HCT116 (cell line): ENCODE measurements at regions not wholly inside any gene's neighbourhood (a gene's known extent, or its start where the extent isn't known, plus 50 kb on each side); places are given as distances from the start of the nearest gene placed in this dataset.

Experiments
- ATAC-seq: fragments of 200-7000 bp; cut with Tn5 transposase; 2 replicates; pipeline ENCODE4 v1.9.1; 2020; ENCODE audit warnings: mild to moderate bottlenecking, moderate library complexity
- BruUV-seq: library from RNA; stranded (reverse); fragments of 400-500 nt; replicated peaks from 2 replicates; lab custom pipeline; 2021; lab: Mats Ljungman, UMichigan
- CTCF ChIA-PET: fragments of 300-600 bp; sonication (Branson Sonifier 250); formaldehyde crosslinking; loops from one replicate; lab custom pipeline; 2021; ENCODE audit warnings: antibody characterized with exemption; lab: Charles Lee
- POLR2A ChIA-PET: fragments of 300-600, 350-600 bp; sonication (Branson Sonifier 250); formaldehyde crosslinking; loops from one replicate; lab custom pipeline; 2021; ENCODE audit warnings: antibody characterized with exemption; lab: Charles Lee
- RAD21 ChIA-PET, 2 experiments: fragments of 300-600 bp; sonication (Branson Sonifier 250); formaldehyde crosslinking; loops; one replicate each; lab custom pipeline; 2023; ENCODE audit warnings: low total read pairs in 2 of 2; ENCODE audit not compliant: uncharacterized antibody in 2 of 2, unreplicated experiment in 2 of 2, low non-redundant PET in 1 of 2; lab: Charles Lee
- DNase-seq: peaks from one replicate; pipeline ENCODE4 v3.0.0-alpha.2; 2010; ENCODE audit warnings: low read depth, low spot score
- H2AFZ ChIP-seq: fragments of 200-600 bp; shearing (Covaris generic), sonication (generic); 2 replicates; pipeline ENCODE4 v1.6.1; 2017; ENCODE audit warnings: low read depth, mixed run types, mixed read lengths, antibody characterized with exemption, low read length; ENCODE audit not compliant: poor library complexity, severe bottlenecking
- H3K27ac ChIP-seq: 2 replicates; pipeline ENCODE4 v1.5.1; 2012; ENCODE audit warnings: low read depth, low read length
- H3K27me3 ChIP-seq: fragments of 200-600 bp; sonication (generic); 2 replicates; pipeline ENCODE4 v1.6.1; 2016; ENCODE audit warnings: mixed run types, low read length, mixed read lengths; ENCODE audit not compliant: insufficient read depth
- H3K36me3 ChIP-seq, 2 experiments: fragments of 200-500 bp in 1 of 2; fragments of 200-600 bp in 1 of 2; sonication (Bioruptor generic) in 1 of 2; sonication (generic) in 1 of 2; 2 replicates each; pipeline versions ENCODE4 v1.5.1 to v1.6.1; 2014 to 2016; ENCODE audit warnings: low read length in 2 of 2, inconsistent platforms in 1 of 2, mixed read lengths in 1 of 2, mixed run types in 1 of 2; ENCODE audit not compliant: insufficient read depth in 2 of 2, control insufficient read depth in 1 of 2
- H3K4me1 ChIP-seq, 2 experiments: fragments of 200-600 bp in 1 of 2; sonication (generic) in 1 of 2; 2 replicates each; pipeline versions ENCODE4 v1.5.1 to v1.6.1; 2012 to 2017; ENCODE audit warnings: low read length in 2 of 2, inconsistent platforms in 1 of 2, mild to moderate bottlenecking in 1 of 2, mixed read lengths in 1 of 2, mixed run types in 1 of 2, moderate library complexity in 1 of 2; ENCODE audit not compliant: insufficient read depth in 2 of 2, control insufficient read depth in 1 of 2
- H3K4me2 ChIP-seq: fragments of 200-600 bp; sonication (generic); 2 replicates; pipeline ENCODE4 v1.6.1; 2017; ENCODE audit warnings: mixed run types, low read length, mixed read lengths
- H3K4me3 ChIP-seq, 2 experiments: fragments of 200-600 bp in 1 of 2; sonication (generic) in 1 of 2; replicated peaks in 1 of 2; 2 replicates each; pipeline ENCODE4 v1.5.1; 2011 to 2016; ENCODE audit warnings: low read length in 2 of 2, control low read depth in 1 of 2, low read depth in 1 of 2, mild to moderate bottlenecking in 1 of 2, mixed read lengths in 1 of 2, mixed run types in 1 of 2
- H3K79me2 ChIP-seq: fragments of 200-600 bp; sonication (generic); 2 replicates; pipeline ENCODE4 v1.6.1; 2017; ENCODE audit warnings: mild to moderate bottlenecking, mixed run types, low read length, moderate library complexity, mixed read lengths; ENCODE audit not compliant: insufficient read depth
- H3K9ac ChIP-seq: fragments of 200-600 bp; sonication (generic); 2 replicates; pipeline ENCODE4 v1.6.1; 2016; ENCODE audit warnings: low read length, mixed read lengths
- H3K9me2 ChIP-seq: fragments of 200-600 bp; sonication (generic), shearing (Covaris generic); 2 replicates; pipeline ENCODE4 v1.6.1; 2017; ENCODE audit warnings: mixed run types, mild to moderate bottlenecking, moderate library complexity; ENCODE audit not compliant: insufficient read depth
- H3K9me3 ChIP-seq, 2 experiments: fragments of 200-500 bp in 1 of 2; fragments of 200-600 bp in 1 of 2; sonication (Bioruptor generic) in 1 of 2; sonication (generic) in 1 of 2; 2 replicates each; pipeline ENCODE4 v1.6.1; 2014 to 2017; ENCODE audit warnings: low read length in 2 of 2, mixed read lengths in 2 of 2, inconsistent platforms in 1 of 2, low read depth in 1 of 2, mild to moderate bottlenecking in 1 of 2, mixed run types in 1 of 2, moderate library complexity in 1 of 2; ENCODE audit not compliant: control insufficient read depth in 1 of 2, insufficient read depth in 1 of 2
- H4K20me1 ChIP-seq: fragments of 200-600 bp; sonication (generic), shearing (Covaris generic); 2 replicates; pipeline ENCODE4 v1.6.1; 2017; ENCODE audit warnings: mixed run types, mild to moderate bottlenecking, moderate library complexity; ENCODE audit not compliant: insufficient read depth
- CEBPB ChIP-seq: IDR thresholded peaks from 2 replicates; pipeline ENCODE4 v1.6.1; 2012; ENCODE audit warnings: low read depth
- ELF1 ChIP-seq: IDR thresholded peaks from 2 replicates; pipeline ENCODE4 v1.6.1; 2012; ENCODE audit warnings: low read depth, borderline replicate concordance
- EZH2phosphoT487 ChIP-seq: fragments of 200-600 bp; IDR thresholded peaks from 2 replicates; pipeline ENCODE4 v1.6.1; 2018; ENCODE audit warnings: antibody characterized with exemption, borderline replicate concordance
- FOSL1 ChIP-seq: IDR thresholded peaks from 2 replicates; pipeline ENCODE4 v1.6.1; 2012; ENCODE audit warnings: low read depth
- JUND ChIP-seq: IDR thresholded peaks from 2 replicates; pipeline ENCODE4 v1.6.1; 2012
- POLR2A ChIP-seq: IDR thresholded peaks from 2 replicates; pipeline ENCODE4 v1.7.0; 2011; ENCODE audit warnings: borderline replicate concordance; ENCODE audit not compliant: insufficient read depth, insufficient read length; ENCODE audit errors: extremely low read depth
- RAD21 ChIP-seq: IDR thresholded peaks from 2 replicates; pipeline ENCODE4 v1.6.1; 2012; ENCODE audit warnings: low read depth, mild to moderate bottlenecking
- SIN3A ChIP-seq: IDR thresholded peaks from 2 replicates; pipeline ENCODE4 v1.6.1; 2012; ENCODE audit warnings: low read depth
- SP1 ChIP-seq: IDR thresholded peaks from 2 replicates; pipeline ENCODE4 v1.6.1; 2012; ENCODE audit warnings: low read depth
- TCF7L2 ChIP-seq: IDR thresholded peaks from 2 replicates; pipeline ENCODE4 v1.7.0; 2011; ENCODE audit warnings: borderline replicate concordance, inconsistent platforms; ENCODE audit not compliant: insufficient read depth, insufficient read length; ENCODE audit errors: extremely low read depth
- YY1 ChIP-seq: IDR thresholded peaks from 2 replicates; pipeline ENCODE4 v1.6.1; 2011; ENCODE audit warnings: low read length, low read depth, moderate library complexity, mild to moderate bottlenecking; ENCODE audit not compliant: insufficient replicate concordance; ENCODE audit errors: extremely low read depth
- ZFX ChIP-seq: fragments of 450-650 bp; IDR thresholded peaks from 2 replicates; pipeline ENCODE4 v1.6.1; 2017
- ZNF274 ChIP-seq: fragments of 200-500 bp; sonication (Bioruptor generic); IDR thresholded peaks from 2 replicates; pipeline ENCODE4 v1.6.1; 2014; ENCODE audit warnings: mild to moderate bottlenecking, low read depth, low read length, inconsistent platforms
- intact Hi-C: fragments of 100-400 bp; cut with micrococcal nuclease; formaldehyde crosslinking; loops from 2 replicates; pipeline ENCODE4 v1.10.0; 2022
- TF ChIP-seq, protein P1 (sequence below): IDR thresholded peaks from 2 replicates; pipeline ENCODE4 v1.6.1; 2011; ENCODE audit warnings: mild to moderate bottlenecking, low read length, moderate library complexity; ENCODE audit not compliant: insufficient replicate concordance; ENCODE audit errors: extremely low read depth
- TF ChIP-seq, protein P2 (sequence below): IDR thresholded peaks from 2 replicates; pipeline ENCODE4 v1.6.1; 2012

DNA sequence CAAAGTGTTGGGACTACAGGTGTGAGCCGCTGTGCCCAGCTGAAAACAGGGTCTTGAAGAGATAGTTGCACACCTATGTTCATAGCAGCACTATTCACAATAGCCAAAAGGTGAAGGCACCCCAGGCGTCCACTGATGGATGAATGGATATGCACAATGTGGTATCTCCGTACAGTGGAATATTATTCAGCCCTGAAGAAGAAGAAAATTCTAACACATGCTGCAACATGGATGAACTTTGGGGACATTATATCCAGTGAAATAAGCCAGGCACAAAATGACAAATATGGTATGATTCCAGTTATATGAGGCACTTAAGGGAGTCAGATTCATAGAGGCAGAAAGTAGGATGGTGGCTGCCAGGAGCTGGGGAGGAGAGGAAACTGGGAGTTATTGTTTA lies 137.6 kb upstream of the WNT4 start:
- H2AFZ ChIP-seq = no peak overlapping the region
- ChIA-PET CTCF (no interaction called here), RAD21 (no interaction called here), POLR2A (no interaction called here)
- ATAC-seq (no peak), DNase-seq (no peak)
- H3K36me3 ChIP-seq = no peaks in the 10 kb centered on the region
- no peaks in the 10 kb centered on the region for H3K79me2 ChIP-seq
- peaks cover 2 to 3% of the 10 kb centered on the region in 2 experiments; a peak in 2 of 4 replicates for H3K4me1 ChIP-seq
- H3K27ac ChIP-seq = no peak overlapping the region
- H3K9me2 ChIP-seq = no peaks in the 10 kb centered on the region
- no peak overlapping the region for H3K4me2 ChIP-seq
- H3K9ac ChIP-seq = no peak overlapping the region
- H3K4me3 ChIP-seq = no peak overlapping the region
- TF ChIP-seq ZNF274 (no peak), FOSL1 (no peak), RAD21 (no peak), POLR2A (no peak), SP1 (no peak), CEBPB (no peak)
- TF ChIP-seq, protein P1, sequence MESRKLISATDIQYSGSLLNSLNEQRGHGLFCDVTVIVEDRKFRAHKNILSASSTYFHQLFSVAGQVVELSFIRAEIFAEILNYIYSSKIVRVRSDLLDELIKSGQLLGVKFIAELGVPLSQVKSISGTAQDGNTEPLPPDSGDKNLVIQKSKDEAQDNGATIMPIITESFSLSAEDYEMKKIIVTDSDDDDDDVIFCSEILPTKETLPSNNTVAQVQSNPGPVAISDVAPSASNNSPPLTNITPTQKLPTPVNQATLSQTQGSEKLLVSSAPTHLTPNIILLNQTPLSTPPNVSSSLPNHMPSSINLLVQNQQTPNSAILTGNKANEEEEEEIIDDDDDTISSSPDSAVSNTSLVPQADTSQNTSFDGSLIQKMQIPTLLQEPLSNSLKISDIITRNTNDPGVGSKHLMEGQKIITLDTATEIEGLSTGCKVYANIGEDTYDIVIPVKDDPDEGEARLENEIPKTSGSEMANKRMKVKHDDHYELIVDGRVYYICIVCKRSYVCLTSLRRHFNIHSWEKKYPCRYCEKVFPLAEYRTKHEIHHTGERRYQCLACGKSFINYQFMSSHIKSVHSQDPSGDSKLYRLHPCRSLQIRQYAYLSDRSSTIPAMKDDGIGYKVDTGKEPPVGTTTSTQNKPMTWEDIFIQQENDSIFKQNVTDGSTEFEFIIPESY = no peak
- no TSS peak for BruUV-seq
- no peaks in the 10 kb centered on the region for H4K20me1 ChIP-seq
- no peaks in the 10 kb centered on the region for H3K9me3 ChIP-seq
- peaks cover 4% of the 10 kb centered on the region; the same call in 1 of the 2 replicates for H3K27me3 ChIP-seq
- intact Hi-C loops = no loop called here

DNA sequence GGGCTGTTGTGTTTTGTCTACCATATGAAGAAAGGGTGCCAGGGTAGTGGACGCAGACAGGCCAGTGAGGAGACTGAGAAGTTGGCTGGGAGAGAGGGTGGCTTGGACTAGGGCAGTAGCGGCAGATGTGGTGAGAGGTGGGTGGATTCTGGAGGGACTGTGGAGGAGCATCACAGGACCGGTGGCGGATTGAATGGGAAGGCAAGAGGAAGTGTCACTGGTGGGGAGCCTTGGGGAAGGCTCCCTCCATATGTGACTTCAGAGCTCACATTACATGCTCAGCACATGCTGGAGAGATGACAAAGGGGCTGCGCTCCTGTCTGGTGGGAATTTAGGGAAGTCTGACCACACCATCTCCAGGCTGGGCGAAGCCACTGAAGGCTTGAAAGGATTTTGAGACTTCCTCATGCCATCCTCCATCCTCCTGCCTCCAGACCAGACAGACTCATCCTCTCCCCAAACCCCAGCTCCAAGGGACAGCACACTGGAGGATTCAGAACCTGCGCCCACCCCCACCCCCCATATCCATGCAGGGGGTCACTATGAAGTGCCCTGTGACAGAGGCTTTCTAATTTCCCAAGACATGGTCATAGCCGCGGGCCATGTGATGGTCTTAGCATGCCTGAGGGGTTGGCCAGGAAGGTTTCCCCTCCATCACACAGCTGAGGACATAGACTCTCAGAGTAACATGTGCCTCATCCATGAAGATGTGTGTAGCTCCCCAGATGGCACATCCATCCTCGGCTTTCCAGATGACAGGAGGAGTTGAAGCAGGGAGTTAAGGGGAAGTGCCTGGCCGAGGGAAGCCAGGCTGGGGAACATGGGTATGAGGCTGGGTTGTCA lies 138.8 kb upstream of the WNT4 start:
- Histone ChIP-seq H4K20me1 (no peaks in the 10 kb centered on the region), H3K9ac (no peak overlapping the region), H3K79me2 (no peaks in the 10 kb centered on the region), H3K9me3 (no peaks in the 10 kb centered on the region), H3K27me3 (peaks cover 4% of the 10 kb centered on the region; the same call in 1 of the 2 replicates), H3K4me3 (no peak overlapping the region), H3K36me3 (no peaks in the 10 kb centered on the region), H3K27ac (no peak overlapping the region), H2AFZ (no peak overlapping the region), H3K4me1 (no peaks in the 10 kb centered on the region), H3K9me2 (no peaks in the 10 kb centered on the region), H3K4me2 (no peak overlapping the region)
- CTCF ChIA-PET = no interaction called here
- ATAC-seq = no peak
- BruUV-seq = no TSS peak
- DNase-seq = no peak
- RAD21 ChIA-PET = no interaction called here
- intact Hi-C loops = no loop called here
- POLR2A ChIA-PET = interaction anchor here (0.5 kb wide), 1 partner anchor 88 kb away, joined by 8 read pairs; no protein-coding TSS in a partner anchor
- no peak for TF ChIP-seq ZNF274
- TF ChIP-seq ELF1 = no peak
- no peak for TF ChIP-seq YY1
- TF ChIP-seq POLR2A = no peak
- TF ChIP-seq SP1 = no peak
- no peak for TF ChIP-seq JUND
- TF ChIP-seq, protein P1 = no peak
- no peak for TF ChIP-seq CEBPB
- no peak for TF ChIP-seq EZH2phosphoT487
- no peak for TF ChIP-seq RAD21
- TF ChIP-seq TCF7L2 = no peak
- no peak for TF ChIP-seq FOSL1
- no peak for TF ChIP-seq ZFX
- TF ChIP-seq, protein P2, sequence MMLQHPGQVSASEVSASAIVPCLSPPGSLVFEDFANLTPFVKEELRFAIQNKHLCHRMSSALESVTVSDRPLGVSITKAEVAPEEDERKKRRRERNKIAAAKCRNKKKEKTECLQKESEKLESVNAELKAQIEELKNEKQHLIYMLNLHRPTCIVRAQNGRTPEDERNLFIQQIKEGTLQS = no peak
- TF ChIP-seq SIN3A = no peak
